HG02798 (cell line): ENCODE measurements at regions not wholly inside any gene's neighbourhood (a gene's known extent, or its start where the extent isn't known, plus 50 kb on each side); places are given as distances from the start of the nearest gene placed in this dataset.

Source experiments
- ATAC-seq: cut with Tn5 transposase; IDR thresholded peaks from one replicate; pipeline ENCODE4 v1.9.1; 2021; ENCODE audit warnings: mild to moderate bottlenecking; ENCODE audit not compliant: unreplicated experiment, poor library complexity

GRCh38 chr7:26457696-26458327 is 166.2 kb downstream of the SNX10 start:
- no peak for ATAC-seq

GRCh38 chr7:26458466-26459145 is 166.9 kb downstream of the SNX10 start:
- ATAC-seq: no peak

GRCh38 chr7:26459540-26460193 is 168.0 kb downstream of the SNX10 start:
- ATAC-seq: no peak

- ATAC-seq: no peak
Measured at GRCh38 chr7:26460351-26461085, 168.9 kb downstream of the SNX10 start.

- no peak for ATAC-seq
Measured at GRCh38 chr7:26461518-26461917, 169.9 kb downstream of the SNX10 start.

GRCh38 chr7:26466007-26466406 is 174.3 kb downstream of the SNX10 start:
- no peak for ATAC-seq

GRCh38 chr7:26467104-26467503 is 175.4 kb downstream of the SNX10 start:
- ATAC-seq: no peak

- no peak for ATAC-seq
Measured at GRCh38 chr7:26467541-26467940, 175.9 kb downstream of the SNX10 start.

- ATAC-seq: no peak
Measured at GRCh38 chr7:26468625-26469024, 177.0 kb downstream of the SNX10 start.

- no peak for ATAC-seq
Measured at GRCh38 chr7:26469188-26469587, 177.5 kb downstream of the SNX10 start.

- no peak for ATAC-seq
Measured at GRCh38 chr7:26470691-26471090, 179.0 kb downstream of the SNX10 start.

- no peak for ATAC-seq
Measured at GRCh38 chr7:26471306-26472075, 179.8 kb downstream of the SNX10 start.

- no peak for ATAC-seq
Measured at GRCh38 chr7:26472971-26473370, 181.3 kb downstream of the SNX10 start.

- no peak for ATAC-seq
Measured at GRCh38 chr7:26476271-26476670, 184.6 kb downstream of the SNX10 start.

GRCh38 chr7:26477381-26477990 is 185.8 kb downstream of the SNX10 start:
- no peak for ATAC-seq

GRCh38 chr7:26478550-26478949 is 186.9 kb downstream of the SNX10 start:
- no peak for ATAC-seq

- no peak for ATAC-seq
Measured at GRCh38 chr7:26479581-26479980, 187.9 kb downstream of the SNX10 start.

- ATAC-seq: no peak
Measured at GRCh38 chr7:26480156-26480555, 188.5 kb downstream of the SNX10 start.

- no peak for ATAC-seq
Measured at GRCh38 chr7:26482927-26483326, 191.3 kb downstream of the SNX10 start.

GRCh38 chr7:26483843-26484242 is 192.2 kb downstream of the SNX10 start:
- no peak for ATAC-seq
